NCI-H524 treated with DMSO at 0.1 percent for 48 hours (cell line): ENCODE measurements at regions not wholly inside any gene's neighbourhood (a gene's known extent, or its start where the extent isn't known, plus 50 kb on each side); places are given as distances from the start of the nearest gene placed in this dataset.

Experiments used
- DNase-seq: peaks from one replicate; lab custom pipeline; 2025; lab: John Stamatoyannopoulos, UW

DNA sequence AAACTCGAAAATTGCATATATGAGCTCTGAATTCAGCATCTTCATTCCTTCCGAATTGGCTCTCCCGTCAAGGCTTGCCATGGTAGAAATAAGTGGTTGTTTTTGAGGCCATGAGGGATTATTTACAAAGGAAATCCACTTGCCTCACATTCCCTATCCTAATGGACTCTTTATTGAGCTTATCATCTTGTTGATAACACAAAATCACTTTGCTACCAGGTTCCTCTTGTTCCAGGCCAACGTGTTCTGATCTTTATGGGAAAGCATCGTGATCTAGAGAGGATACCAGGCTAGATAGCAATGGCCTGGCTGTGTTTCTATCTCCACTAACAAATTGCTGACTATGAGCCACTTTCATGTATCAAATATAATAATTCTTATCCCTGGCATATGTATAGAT, 811.7 kb downstream of the TLR4 start:
- no peak for DNase-seq

DNA sequence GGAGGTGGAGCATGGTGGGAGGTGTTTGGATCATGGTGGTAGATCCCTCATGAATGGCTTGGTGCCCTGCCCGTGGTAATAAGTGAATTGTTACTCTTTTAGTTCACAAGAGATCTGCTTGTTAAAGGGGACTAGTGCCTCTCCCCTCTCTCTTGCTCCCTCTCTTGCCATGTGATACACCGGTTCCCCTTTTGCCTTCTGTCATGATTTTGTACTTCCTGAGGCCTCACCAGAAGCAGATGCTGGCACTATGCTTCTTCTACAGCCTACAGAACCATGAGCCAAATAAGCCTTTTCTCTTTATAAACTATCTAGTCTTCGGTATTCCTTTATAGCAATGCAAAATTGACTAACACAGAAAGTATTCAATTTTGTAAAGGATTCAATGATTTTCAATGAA, 817.1 kb downstream of the TLR4 start:
- no peak for DNase-seq

DNA sequence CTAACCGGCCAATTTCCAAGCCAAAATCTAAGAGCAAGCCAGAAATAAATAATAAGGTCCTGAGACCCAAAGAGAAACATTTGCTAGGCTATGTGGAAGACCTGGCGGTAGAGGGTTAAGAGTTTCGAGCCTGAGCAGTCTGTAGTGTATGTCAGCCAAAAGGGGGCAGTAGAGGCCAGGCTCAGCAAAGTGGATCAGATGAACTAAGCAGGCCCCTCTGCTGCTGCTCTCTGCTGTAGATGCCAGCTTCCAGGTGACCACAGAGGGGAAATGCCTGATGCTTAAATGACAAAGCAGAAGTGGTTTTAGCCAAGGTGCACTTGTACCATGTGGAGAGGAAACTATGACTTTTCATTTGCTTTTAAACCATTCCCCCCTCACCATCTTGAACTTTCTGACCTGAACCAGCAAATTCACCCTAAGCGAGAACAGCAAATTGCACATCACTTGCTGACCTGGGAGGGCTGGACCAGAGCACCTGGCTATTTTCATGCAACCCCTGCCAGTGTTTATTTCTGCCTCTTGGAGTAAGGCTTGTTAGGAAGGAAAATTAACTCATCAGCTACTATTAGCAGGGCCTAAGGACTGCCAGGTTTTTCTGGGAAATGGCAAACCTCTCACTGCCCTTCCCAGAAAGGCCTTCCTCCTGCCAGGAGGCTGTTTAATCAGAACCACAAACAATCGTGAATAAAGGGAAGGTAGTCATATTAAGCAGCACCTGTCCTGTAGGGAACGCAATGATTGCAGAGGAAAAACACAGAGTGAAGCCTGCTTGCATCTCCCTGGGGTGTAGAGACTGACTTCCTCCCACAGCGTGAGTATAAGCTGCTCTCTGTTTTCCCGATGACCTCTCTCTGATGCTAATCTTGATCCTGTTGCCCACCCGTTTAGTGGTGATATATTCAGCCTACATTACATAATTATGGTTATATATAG, 818.2 kb downstream of the TLR4 start:
- DNase-seq = no peak

DNA sequence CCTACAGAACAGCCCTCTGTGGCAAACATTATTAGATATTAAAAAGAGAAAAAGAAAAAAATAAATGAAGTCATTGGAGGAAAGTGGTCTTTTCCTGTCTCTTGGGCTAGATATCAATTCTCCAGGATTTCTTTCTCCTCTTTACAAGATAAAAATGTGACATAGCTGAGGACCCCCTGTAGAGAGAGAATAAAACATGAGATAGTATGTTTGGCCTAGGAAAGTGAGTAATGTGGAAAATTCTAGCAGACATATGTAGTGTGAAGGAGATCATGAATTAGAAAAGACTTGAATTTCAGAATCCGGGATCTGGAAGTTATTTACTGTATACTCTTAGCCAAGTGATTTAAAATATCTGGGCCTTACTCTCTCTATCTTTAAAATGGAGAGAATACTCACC, 823.1 kb downstream of the TLR4 start:
- no peak for DNase-seq

DNA sequence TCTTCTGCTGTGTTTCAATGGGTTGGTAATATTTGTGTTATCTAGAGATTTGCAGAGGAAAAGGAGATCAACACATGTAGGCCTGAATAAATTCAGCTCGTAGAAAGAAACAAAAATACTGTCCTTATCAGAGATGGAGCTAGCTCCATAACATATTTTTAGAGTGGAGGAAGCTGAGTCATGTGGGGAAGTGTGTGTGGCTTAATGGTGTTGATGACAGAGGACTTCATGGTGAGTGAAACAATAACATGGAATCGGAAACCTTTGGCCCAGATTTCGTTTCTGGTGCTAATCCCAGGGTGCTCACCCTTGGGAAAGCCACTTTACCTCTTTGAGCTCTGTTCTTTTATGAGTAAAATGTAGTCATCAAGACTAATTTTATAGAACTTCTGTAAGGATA, 825.0 kb downstream of the TLR4 start:
- no peak for DNase-seq

DNA sequence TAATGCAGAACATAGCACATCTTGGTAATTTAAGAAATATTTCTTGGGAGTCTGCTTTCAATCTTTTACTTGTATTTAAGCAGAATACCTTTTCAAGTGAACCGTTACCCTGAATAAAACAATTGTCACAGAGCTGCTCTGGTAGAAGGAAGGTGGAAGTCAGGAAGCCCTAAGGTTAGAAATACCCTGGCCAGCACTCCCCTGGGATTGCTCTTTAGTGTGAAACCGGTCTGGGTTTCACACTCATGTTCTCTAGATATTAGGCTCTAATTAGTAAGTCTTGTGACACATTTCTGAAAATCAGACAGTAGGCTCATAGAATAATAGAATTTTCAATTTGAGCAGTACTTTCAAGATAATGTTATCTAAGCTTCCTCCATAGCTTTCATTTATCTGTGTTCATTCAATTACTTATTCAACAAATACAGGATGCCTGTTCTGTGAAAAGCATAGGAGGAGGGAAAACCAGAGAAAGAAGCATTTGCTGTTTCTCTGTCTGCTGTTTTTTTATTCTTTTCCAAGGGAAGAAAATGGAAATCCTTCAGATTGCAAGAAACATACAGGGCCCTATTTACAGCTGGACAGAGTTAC, 825.5 kb downstream of the TLR4 start:
- no peak for DNase-seq

DNA sequence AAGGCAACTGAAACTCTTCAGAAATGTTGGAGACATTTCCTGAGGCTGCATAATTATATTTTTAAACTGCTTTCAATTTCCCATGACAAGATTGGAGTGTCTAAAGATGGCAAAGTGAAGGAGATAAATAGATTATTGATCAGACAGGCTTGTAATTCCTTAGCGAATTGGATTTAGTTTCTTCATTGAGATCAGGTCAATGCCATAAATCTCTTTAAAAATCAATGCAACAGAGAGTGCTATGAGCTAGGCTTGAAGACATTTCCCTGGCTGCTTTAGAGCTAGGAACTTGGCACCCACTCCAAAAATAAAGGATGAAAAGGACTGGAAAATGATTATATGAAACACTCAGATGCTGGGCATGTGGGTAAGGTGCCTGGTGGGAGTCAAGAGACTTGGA, 828.4 kb downstream of the TLR4 start:
- no peak for DNase-seq

DNA sequence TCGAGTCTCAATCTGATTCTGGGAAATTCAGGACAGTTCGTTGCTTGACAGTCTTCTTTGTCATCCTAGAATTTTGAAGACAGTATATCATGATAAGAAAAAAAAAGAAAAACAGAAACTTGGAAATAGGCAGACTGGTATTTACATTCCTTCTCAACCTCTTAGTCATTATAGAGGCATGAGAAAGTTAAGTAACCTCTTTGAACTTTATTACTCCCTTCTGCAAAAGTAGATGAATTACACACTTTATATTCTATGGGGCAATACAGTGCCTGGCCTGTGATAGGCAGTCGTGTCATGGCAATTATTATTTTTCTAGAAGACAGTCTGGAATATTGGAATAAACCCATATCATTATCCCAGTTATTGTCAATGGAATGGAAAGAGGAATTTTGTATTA, 828.9 kb downstream of the TLR4 start:
- DNase-seq = no peak

DNA sequence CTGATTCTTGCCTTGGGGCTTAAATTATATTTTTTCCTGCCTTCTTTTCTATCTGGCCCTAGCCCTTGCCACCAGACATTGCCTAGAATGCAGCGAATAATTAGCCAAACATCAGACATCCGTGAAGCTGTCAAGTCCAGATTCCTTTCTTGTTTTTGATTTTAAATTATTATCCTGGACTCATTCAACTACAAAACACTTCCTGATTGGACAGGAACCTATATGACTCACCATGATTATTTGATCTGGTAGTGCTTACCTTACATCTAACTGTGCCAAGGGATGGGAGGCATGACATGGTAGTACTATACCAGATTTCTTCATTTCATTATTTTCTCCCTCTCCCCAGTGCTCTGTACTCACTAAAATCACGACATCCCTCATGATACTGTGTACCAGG, 829.6 kb downstream of the TLR4 start:
- DNase-seq = no peak

DNA sequence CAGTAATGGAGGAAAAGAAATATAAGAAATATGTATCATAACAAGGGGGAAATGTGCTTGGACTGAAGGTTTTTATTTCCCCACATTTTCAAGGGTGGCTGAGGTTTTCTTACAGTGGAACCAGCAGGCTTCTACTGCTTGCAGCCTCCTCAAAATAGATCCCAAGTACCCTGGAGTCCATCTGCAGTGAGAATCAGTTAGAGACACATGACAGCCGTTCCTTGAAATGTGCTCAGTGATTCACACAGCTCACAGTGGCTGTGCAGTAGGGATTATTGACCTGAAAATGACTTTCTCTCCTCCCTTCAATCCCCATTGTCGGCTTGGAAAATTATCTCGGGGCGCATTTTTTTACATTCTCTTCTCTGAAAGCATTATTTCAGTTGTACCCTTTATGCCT, 832.0 kb downstream of the TLR4 start:
- no peak for DNase-seq

DNA sequence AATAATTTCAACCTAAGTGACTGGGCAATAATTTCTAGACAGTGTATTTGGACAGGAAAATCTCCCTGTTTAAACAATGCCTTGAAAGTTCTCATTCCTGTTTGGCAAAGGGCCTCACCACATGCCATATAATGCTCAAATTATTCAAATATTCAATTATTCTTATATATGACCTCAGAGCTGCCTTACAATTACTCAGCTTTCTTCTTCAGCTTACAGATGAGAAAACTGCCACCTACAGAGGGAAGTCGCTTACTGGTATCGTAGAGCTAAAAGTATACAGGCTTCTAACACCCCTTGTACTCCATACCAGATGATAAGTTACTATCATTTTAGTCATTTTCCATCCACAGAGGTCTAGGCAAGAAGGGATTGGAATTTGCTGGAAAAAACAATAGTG, 830.3 kb downstream of the BRINP1 start:
- DNase-seq = no peak

DNA sequence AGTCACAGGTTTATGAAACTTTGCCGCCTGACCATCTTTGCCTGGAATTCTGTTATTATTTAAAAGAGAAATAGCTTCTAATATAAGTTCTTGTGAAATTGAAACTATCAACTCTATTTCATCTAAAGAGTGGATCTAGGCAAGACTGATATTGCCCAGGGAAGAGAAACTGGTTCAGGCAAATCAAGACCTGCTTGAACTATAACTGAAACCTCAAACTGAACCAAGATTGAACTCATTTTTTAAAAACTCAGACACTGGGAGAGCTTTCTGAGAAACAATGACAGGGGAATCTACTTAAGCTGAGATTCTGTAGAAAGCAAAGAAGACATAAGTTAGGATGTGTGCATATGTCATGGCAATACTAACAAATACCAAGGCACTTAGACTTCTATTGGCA, 815.8 kb downstream of the BRINP1 start:
- DNase-seq = no peak

DNA sequence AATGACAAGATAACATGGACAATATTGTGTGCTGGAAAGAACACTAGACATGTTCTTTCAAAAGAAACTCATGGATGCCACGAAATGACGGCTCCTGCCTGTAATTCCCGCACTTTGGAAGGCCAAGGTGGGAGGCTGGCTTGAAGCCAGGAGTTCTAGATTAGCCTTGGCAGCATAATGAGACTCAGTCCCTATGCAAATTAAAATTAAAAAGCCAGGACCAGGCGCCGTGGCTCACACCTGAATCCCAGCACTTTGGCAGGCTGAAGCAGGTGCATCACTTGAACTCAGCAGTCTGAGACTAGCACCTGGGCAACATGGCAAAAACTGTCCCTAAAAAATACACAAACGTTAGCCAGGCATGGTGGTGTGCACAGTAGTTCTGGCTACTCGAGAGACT, 814.2 kb downstream of the BRINP1 start:
- DNase-seq = no peak

DNA sequence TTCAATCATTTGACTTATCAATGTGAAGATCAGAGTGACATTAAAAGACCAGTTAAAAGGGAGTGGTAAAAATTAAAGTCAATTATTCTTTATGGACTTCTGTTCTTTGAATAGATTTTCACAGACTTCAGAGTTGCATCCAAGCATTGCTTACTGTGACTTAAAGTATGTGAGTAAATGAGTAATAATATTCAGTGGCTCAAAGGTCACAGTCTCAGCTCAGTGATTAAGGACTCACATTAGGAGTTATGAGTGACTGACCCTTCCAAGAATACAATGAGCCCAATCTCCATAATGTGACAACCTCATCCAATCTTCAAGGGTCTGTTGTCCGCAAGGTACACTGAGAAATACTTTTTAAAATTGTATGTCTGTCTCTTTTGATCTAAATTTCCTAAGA, 811.2 kb downstream of the BRINP1 start:
- no peak for DNase-seq

DNA sequence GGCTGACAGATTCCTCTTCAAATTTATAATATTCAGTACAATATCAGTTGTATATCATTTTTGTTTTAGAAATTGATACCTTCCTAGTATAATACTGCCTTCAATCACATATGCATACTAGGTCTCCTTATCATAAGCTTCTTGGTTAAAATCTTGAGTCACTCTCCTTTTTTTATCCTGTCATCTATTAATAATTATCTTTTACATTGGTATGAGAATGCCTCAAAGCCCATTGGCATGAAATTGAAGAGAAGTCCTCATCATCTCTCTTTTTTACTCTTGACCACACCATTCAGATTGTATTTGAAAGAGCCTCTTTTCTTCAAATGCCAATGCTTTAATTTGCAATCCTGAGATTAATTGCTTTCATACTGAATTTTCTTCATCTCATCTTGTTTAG, 810.3 kb downstream of the BRINP1 start:
- DNase-seq = no peak

DNA sequence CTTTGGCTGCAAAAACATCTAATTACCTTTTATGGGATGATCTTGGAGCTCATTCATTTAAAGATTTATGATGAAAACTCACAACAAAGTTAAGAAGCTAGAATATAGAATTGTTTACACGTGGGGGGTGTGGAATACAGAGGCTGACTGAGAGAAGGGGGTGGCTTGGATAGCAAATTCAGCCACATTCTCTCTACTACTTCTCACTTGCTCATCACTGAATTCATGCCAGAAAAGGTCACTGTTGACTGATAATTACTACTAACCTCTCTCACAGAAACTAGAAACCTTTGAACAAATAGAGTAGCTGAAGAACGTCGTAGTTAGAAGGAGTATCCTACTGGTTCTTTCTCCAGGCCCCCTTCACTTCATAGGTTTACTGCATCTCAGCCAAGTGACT, 808.2 kb downstream of the BRINP1 start:
- DNase-seq = no peak

DNA sequence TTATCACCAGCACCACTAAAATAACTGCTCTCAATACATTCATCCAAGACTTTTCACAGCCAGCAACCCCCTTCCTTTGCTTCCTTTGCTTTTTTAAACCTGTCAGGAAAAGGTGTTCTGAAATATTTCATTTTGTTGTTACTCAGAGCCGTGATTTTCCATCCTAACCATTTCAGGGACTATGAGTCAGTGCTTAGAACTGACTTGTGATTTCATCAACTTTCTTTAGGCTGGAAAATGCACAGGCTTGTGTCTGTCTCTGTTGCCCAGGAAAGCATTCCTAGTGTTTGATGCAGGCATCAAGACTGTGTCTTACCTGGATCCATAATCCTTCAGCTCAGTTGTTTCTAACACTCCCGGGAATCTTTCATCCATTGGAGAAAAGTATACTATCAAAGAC, 805.6 kb downstream of the BRINP1 start:
- DNase-seq = no peak

DNA sequence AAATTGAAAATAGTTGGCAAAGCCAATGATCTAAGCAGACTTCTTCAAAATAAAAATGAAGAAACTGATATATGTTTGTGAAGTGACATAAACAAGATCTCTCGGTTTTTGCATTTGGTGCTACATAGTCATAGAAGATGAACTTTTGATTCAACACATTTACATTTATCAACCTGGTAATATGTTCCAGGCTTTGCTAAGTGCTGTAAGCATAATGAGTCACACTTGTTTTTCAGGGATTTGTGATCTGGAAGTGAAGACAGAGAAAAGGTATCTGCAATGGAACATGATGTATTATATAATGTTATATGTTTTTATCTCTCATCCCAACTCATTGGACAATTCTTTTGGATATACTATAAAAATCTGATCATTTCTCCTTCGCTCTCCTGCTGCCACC, 801.4 kb downstream of the BRINP1 start:
- DNase-seq = no peak

DNA sequence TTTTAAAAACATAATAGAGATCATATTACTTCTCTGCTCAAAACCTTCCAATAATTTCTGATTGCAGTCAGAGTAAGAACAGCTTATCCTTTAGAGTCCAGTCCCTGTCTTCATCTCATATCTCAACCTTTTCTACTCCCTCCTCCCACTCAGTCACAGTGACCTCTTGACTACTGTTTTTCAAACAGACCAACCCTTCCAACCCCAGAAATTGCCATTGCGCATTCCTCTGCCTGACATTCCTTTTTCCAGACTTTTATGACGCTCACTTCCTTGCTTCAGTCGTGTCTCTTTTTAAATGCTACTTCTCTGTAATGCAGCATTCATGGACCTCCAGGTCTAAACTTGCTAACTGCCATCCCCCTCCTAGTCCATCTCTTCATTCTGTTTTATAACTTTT, 800.5 kb downstream of the BRINP1 start:
- no peak for DNase-seq

DNA sequence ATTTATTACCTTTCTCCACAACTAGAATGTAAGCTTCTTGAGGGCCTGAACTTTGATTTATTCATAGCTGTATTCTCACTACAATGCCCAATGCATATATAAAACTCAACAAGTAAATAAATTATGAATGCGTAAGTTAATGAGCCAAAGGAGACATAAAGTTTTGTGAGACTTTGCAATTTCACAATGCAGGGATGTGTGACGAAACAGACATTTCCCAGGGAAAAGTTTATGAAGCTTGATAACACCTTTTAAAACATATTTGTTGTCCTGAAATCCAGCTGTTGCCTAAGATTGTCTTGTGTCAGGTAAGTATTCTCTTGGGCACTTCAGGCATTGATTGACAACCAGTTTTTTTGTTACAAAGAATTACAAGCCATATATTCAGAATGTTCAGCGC, 800.1 kb downstream of the BRINP1 start:
- DNase-seq = no peak

DNA sequence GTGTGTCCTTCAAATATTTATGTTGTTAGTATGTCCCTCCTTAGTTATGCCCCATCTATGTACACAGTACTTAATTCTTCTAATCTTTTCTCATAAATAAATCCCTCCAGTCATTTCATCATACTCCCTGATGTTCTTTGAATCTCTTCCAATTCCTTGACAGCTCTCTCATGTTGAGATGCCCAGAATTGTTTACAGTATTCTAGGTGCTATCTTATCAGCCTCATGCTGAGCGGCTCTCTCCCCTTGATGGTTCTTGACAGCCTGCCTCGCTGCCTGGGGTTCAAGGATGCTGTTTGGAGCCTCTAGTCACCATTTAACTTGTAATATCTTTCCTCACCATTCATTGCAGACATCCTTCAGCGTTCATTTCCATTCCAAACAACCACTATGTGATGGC, 799.2 kb downstream of the BRINP1 start:
- no peak for DNase-seq

DNA sequence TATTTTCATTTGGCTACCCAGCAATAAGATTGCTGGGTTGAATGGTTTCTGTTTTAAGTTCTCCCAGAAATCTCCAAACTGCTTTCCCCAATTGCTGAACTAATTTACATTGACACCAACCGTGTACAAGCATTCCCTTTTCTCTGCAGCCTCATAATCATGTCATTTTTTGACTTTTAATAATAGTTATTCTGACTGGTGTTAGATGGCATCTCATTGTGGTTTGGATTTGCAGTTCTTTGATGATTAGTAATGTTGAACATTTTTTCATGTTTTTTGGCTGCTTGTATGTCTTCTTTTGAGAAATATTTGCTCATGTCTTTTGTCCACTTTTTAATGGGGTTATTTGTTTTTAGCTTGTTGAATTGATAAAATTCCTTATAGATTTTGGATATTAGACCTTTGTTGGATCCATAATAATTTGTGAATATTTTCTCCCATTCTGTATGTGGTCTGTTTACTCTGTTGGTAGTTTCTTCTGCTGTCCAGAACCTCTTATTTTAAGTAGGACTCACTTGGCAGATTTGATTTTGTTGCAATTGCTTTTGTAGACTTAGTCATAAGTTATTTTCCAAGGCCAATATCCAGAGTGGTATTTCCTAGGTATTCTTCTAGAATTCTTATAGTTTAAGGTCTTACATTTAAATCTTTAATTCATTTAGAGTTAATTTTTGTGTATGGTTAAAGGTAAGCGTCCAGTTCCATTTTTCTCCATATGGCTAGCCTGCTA, 793.7 kb downstream of the BRINP1 start:
- DNase-seq = no peak

DNA sequence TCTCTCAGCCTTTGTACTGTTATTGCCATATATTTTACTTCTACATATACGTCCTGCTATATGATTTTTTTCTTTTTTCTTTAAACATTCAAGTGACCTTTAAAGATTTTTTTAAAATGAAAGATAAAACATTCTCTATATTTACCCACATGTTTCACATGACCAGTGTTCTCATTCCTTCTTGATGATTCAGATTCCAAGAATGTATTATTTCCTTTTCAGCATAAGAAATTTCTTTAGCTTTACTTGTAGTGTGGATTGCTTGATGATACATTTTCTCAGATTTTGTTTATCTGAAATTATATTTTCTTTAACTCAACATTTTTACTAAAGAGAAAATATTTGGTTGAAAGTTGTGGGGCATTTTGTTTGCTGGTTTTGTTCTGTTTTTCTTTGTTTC, 792.1 kb downstream of the BRINP1 start:
- DNase-seq = no peak
